AG09319 (cell line): ENCODE measurements at regions not wholly inside any gene's neighbourhood (a gene's known extent, or its start where the extent isn't known, plus 50 kb on each side); places are given as distances from the start of the nearest gene placed in this dataset.

Source experiments
- DNase-seq: peaks from one replicate; pipeline ENCODE4 v3.0.0-alpha.2; 2010; ENCODE audit warnings: low read depth; ENCODE audit errors: extremely low read depth
- TF ChIP-seq, protein P1 (sequence below): IDR thresholded peaks from 2 replicates; pipeline ENCODE4 v1.5.1; 2011; ENCODE audit warnings: low read depth, mild to moderate bottlenecking, inconsistent platforms, low read length, moderate library complexity

DNA sequence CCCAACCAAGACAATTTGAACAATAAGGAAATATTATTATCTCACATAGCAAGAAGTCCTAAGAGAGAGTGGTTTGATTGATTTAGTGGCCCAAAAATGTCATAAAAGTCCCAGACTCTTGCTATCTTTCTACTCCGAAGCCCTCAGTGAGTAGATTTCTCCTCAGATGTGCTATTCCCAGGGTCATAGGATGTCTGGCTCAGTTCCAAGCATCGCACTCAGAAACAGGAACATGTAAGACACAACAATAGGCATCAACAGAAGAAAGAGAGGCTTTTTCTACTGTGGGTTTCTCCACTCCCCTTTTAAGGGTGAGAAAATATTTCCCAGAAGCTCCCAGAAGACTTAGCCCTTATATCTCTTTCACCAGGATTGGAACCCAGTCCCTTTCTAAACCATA, 188.1 kb upstream of the CDKN3 start:
- TF ChIP-seq, protein P1, sequence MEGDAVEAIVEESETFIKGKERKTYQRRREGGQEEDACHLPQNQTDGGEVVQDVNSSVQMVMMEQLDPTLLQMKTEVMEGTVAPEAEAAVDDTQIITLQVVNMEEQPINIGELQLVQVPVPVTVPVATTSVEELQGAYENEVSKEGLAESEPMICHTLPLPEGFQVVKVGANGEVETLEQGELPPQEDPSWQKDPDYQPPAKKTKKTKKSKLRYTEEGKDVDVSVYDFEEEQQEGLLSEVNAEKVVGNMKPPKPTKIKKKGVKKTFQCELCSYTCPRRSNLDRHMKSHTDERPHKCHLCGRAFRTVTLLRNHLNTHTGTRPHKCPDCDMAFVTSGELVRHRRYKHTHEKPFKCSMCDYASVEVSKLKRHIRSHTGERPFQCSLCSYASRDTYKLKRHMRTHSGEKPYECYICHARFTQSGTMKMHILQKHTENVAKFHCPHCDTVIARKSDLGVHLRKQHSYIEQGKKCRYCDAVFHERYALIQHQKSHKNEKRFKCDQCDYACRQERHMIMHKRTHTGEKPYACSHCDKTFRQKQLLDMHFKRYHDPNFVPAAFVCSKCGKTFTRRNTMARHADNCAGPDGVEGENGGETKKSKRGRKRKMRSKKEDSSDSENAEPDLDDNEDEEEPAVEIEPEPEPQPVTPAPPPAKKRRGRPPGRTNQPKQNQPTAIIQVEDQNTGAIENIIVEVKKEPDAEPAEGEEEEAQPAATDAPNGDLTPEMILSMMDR, result no peak
- DNase-seq, result no peak

DNA sequence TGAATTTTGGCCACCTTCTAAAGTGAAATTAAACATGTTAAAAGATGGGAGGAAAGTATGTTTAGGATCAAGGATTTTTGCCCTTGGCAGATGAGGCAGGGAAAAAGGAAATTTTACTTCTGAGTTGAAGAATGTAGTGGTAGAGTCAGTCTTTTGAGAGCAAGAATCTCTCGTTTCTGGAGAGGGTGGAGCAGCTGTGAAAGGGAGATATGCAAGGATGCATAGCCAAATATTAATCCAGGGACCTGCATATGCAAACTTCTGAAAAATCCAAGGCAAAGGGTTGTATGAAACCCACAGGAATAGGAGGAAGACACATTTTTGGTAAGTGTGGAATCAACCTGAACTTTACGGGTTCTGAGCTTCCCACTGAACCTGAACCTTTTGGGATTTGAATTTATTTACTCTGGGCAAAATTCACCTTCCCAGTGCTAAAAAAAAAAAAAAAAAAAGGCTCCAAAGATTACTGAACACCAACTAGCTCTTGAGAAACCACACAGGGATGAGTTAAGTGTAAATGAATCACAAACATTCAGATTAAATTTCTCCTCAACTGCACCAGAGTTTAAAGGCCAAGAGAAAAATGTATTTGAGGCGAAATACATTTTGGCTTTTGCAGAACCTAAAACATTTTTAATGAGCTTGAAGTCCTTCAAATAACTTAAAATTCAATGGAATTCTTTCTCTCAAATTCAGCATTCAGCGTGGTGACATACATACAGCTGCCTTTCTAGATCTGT, 187.1 kb upstream of the CDKN3 start:
- peak; percentile 19 for DNase-seq
- TF ChIP-seq, protein P1, result no peak

DNA sequence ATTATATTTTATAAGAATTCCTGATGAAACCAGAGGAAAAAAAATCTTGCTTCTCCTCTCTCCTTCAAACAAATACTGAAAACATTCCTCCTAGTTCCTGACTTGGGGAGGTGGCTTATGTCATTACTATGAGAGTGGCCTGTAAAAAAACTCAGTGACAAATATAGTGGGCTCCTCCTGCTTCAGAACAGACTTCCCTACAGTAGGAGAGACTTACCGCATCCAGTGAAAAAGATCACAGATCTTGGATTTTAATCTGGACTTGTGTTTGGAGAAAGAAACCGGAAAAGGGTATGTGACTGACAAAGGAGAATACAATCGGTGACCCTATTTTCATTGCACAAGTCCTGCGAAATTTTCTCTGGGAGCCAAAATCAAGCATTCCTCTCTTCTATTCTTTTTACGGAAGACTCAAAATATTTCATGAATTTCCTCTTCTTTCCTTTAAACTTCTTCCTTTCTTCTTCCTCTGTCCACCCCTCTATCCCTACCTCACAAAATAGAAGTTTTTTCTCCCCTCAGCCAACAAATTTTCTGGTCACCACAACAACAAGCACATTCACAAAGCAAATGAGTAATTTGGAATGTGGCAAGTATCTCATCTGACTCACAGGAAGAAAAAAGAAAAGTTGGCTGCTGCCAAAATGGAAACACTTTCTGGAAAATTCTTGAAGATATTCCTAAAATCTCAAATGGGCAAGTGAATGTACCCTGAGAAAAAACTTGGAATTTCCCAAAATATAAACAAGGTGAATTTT, 185.1 kb upstream of the CDKN3 start:
- TF ChIP-seq, protein P1, result no peak
- DNase-seq, result peak; percentile 15

DNA sequence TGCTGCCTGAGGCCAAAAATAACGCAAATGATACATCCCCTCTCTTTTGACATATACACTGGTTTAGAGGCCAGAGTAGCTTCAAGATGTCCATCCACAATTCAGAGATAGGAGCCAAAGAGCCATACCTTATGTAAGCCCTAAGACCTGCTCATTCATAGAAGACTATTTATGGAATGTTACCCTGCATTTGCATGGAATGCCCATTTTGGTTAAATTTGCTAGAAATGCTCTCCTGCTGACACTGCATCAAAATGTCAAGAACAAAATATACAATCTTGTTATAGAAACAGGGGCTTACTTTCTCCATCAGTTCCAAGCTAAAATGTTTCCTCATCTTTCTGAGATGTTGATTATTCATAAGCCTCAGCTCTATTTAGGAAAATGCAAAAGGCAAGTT, 183.3 kb upstream of the CDKN3 start:
- TF ChIP-seq, protein P1, result no peak
- DNase-seq, result no peak

DNA sequence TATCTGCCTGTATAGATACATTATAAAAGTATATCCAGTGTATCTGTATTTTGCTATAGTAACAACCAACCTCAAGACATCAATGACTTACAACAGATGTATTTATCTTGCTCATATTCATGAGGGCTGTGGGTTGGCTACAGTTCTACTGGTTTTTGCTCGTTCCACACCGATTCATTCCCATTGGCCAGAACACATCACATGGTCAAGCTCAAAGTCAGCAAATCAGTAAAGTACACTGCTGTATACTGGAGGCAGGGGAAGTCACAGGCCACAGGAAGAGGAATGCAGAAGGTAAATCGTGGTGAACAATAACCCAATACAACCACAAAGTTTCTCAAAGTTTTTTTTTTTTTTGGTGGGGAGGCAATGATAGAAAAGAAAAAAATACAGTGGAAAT, 180.0 kb upstream of the CDKN3 start:
- DNase-seq, result no peak
- TF ChIP-seq, protein P1, result no peak

DNA sequence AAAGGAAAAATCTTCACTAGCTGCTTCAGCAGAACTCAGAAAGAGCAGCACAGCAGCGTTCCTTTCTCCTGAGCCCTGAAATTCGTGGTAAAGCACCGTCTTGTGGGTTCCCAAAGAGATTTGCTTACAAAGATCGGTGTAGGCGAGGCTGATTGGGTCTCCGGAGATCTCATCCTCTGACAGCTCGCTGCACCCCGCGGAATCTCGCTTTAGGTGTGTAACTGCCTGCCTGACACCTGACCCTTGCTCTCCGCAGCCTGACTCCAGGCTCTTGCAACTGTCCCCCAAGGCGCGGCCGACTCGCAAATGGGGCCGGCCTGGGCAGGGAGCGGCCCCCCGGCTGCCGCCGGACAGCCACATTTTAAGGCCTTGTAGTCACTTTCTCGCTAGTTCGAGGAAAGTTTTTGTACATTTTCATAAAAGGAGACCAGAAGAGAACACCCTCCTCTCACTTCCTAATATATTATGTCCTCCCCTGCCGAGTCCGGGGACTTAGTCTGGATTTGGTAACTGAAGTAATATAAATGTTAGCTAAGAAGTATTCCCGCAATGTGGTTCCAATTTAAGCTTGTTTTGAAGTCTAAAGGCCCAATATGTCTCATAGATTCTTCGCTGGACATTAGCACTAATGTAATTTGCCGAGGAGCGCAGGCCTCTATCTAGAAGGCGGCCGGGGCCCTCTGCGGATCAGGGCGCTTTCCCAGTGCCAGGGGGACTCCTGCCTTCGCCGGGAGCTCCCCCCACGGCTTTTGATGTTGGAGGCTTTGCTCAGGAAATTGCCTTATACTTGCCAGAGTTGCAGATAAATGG, 177.3 kb upstream of the CDKN3 start:
- peak; percentile 4 for DNase-seq
- TF ChIP-seq, protein P1, result no peak
